ENCODE measurements at regions not wholly inside any gene's neighbourhood (a gene's known extent, or its start where the extent isn't known, plus 50 kb on each side); places are given as distances from the start of the nearest gene placed in this dataset.
"Not testable (repeated sequence)": the region's sequence is repeated elsewhere in the genome, so short reads cannot be mapped to it uniquely, and the experiment has no call there.

DNA sequence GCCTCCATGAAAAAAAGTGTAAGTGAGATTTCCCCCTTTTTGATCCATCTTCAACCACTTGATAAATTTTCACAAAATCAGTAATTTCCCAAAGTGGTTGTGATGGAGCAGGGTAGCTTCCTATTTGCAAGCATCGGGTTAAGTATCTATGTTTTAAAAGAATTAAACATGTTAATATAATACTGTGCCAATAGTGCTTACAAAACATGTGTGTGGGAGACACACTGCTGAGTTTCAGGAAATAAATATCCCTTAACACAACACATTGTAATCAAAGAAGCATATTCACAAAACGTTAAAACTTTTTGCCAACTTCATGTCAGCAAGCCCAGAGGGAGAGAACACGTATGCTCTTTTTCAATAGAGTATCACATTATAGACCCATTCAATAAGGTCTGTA, 526.9 kb downstream of the TTLL7 start:
- not testable (repeated sequence) for DNase-seq (ENCODE audit: low read depth)

DNA sequence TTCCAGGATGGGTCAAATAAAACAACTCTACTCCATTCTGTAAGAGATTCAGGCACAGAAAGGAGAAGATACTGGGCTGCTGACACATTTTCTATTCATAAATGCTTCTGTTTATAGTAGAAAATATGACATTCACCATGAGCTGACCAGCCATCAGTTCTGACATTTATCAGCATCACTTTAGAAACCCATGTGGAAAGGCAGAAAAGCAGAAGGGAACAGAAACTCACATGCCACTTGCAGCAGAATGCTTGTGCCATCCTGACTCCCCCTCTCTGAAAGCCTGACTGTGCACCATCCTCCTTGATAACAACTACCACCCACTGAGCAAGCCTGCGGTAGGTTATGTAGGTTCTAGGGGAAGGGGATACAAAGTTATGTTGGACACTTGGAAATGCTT, 527.7 kb downstream of the TTLL7 start:
- not testable (repeated sequence) for DNase-seq (ENCODE audit: low read depth)

GRCh38 chr1:83468336-83468735, 530.6 kb downstream of the TTLL7 start:
- not testable (repeated sequence) for DNase-seq (ENCODE audit: low read depth)

DNA sequence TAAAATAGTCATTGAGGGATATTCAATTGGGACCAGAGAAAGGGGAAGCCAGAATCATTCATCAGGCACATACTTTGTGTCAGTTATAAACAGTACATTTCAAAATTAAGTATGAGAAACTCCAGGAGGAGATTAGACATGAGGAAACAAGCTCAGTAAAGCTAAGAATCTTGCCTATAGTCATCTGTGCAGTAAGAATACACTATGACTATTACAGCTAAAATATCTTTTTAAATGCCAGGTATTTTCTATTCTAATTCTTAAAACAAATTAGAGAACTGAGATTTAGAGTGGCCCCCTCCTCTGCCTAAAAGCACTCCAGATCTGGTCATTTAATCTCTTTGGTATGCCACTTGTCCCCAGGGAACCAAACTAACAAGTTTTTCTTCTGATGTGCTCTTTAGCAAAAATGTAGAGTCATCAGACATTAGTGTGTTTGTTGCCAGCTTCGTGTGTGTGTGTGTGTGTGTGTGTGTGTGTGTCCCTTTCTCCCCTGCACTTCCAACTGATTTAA, 541.1 kb downstream of the TTLL7 start:
- not testable (repeated sequence) for DNase-seq (ENCODE audit: low read depth)

DNA sequence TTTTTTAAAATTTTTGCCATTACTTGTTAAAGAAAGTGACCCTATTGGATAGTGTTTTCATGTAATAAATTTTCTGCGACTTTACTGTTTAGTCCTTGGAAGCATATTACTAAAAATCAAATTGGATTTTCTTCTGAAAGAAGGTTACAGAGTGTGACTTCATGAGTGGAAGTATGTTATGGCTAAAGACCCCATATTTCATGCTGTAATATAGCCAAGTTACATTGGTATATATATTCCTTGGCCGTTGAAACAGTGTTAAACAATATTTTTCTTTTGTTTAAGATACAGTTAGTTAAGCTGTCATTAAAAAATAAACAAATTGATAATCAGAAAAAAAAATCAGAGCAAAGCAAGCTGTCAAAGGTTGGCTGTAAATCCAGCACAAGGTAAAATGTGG, 541.7 kb downstream of the TTLL7 start:
- not testable (repeated sequence) for DNase-seq (ENCODE audit: low read depth)

DNA sequence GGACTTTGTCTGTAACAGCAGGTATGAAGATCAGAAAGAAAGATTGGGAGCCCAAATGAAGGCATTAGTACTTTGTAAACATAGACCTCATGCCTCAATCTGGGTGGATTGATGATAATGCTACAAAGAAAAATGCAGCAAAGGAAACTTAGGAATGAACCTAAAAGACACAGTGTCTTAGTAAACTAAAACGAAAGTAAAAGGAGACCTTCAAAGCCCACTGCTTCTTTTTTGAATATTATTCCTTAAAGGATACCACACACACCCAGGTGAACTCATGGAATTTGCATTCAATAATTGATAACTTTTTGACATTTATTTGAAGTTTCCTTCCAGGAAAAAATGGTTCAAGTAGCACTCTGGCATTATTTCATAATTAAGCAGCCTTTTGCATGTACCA, 543.2 kb downstream of the TTLL7 start:
- DNase-seq (ENCODE audit: low read depth): not testable (repeated sequence)

- not testable (repeated sequence) for DNase-seq (ENCODE audit: low read depth)
These were observed 553.1 kb downstream of the TTLL7 start for GRCh38 chr1:83445873-83446272.

DNA sequence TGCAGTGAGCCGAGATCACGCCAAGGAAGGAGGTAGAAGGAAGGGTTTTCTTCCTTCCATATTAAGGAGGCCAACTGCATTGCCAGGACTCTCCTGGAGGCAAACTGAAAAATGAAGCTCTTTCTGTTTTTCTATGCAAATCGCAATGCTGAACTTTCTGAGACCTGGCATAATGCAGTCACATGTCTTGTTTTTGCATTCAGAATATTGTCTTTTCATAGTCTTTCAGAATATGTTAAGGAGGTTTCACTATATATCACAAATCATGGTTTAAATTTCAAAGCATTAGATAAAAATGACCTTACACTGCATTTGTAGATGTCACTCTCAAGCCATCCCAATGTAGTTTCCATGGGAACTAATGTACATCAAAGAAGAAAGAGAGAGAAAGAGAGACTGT, 556.5 kb downstream of the TTLL7 start:
- not testable (repeated sequence) for DNase-seq (ENCODE audit: low read depth)

DNA sequence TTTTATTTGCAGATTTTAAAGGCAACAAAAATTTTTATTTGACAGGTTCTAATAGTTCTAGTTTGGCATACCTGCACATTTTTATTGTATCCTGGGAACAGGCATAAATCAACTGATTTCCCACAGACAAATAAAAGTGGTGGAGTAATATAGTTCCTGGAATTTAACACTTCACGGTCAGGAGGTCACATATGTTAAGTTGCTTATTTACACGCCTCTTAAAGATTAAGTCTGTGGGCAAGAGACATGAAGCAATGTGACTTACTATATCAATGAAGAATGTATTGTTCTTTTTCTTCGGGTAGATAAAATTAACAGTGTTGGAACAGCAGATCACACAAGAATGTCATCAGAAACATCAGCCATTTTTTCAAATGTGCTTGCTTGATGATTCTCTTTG, 558.3 kb downstream of the TTLL7 start:
- DNase-seq (ENCODE audit: low read depth): not testable (repeated sequence)

DNA sequence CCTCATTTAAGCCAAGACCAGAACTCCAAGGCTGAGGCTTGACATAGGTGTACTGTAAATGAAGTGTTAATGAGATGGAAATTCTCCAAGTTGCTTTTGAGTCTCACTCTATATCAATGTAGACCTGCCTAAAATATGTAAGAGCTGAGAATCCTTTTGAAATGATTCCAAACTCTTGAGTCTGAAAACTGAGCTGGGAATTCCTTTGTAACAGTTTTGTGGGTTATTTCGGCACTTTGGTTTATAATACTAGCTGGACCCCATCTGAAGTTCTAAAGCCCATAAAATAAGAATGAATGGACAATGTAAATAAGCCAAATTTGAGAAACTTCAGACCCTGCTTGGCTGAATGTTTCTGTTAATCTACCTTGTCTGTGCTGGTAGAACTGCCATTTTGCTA, 558.9 kb downstream of the TTLL7 start:
- DNase-seq (ENCODE audit: low read depth): not testable (repeated sequence)

- DNase-seq (ENCODE audit: low read depth): not testable (repeated sequence)
These were observed 560.6 kb downstream of the TTLL7 start for GRCh38 chr1:83438316-83438715.

- DNase-seq (ENCODE audit: low read depth): not testable (repeated sequence)
These were observed 563.6 kb downstream of the TTLL7 start for GRCh38 chr1:83435336-83435735.

- DNase-seq (ENCODE audit: low read depth): not testable (repeated sequence)
These were observed 571.4 kb downstream of the TTLL7 start for GRCh38 chr1:83427566-83427965.

GRCh38 chr1:83423382-83423781, 575.5 kb downstream of the TTLL7 start:
- DNase-seq (ENCODE audit: low read depth): not testable (repeated sequence)

DNA sequence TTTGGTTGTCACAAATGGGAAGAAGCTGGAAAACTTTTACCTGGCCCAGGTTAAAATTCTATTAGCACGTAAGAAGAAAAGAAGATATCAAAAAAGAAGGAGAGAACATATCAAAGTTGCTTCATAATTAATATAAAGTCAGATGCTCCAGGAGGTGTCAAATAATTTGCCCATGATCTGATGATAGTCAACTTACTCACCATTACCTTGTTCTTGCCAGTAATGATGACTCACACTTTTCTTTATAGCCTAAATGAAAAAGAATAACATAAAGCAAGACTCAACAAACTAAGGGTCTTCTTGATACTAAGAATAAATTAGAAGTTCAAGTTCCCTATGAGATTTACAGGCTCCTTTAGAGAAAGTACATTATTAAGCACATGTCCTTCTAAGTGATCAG, 580.4 kb downstream of the TTLL7 start:
- no peak for DNase-seq (ENCODE audit: low read depth)

DNA sequence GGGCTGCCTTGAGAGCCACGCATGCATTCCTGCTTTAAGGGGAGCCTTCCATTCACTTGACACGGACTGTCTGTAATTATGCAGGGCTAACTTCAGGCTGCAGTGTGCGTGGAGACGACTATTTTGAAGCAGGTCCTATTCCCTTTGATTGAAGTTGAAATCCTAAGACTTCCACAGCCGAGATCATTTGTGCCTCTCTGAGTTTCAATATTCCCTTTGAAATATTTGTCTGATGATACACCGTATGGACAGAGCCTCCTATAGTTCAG, 585.2 kb downstream of the TTLL7 start:
- DNase-seq (ENCODE audit: low read depth): not testable (repeated sequence)

DNA sequence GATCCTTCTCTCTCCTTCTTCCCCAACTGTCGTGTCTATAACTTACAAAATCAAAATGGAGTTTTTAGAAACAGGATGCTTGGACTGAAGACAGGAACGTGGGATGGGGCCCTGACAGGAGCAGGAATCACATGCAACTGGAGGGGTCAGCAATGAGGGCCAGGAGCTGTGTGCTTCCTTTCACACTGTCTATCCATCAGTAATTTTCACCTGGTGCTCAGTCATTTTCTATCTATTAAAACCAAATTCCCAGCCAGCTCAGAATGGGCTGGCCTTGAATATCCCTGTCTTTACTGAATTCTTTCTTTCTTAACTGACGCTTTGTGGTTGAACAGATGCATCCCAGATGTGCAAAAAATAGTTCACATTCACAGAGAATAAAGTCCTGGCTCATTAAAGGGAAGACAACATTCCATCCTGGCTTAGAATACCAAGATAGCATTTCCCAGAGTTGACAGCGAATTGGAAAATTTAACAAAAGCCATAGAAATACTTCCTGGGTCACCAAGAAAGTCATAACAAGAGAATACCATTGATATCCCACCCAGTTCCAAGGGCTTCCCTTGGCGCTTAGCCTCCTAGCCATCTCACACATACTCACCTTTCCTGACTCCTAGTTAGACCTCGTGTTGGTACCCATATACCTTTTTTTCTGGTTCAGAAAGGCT, 588.1 kb downstream of the TTLL7 start:
- not testable (repeated sequence) for DNase-seq (ENCODE audit: low read depth)

DNA sequence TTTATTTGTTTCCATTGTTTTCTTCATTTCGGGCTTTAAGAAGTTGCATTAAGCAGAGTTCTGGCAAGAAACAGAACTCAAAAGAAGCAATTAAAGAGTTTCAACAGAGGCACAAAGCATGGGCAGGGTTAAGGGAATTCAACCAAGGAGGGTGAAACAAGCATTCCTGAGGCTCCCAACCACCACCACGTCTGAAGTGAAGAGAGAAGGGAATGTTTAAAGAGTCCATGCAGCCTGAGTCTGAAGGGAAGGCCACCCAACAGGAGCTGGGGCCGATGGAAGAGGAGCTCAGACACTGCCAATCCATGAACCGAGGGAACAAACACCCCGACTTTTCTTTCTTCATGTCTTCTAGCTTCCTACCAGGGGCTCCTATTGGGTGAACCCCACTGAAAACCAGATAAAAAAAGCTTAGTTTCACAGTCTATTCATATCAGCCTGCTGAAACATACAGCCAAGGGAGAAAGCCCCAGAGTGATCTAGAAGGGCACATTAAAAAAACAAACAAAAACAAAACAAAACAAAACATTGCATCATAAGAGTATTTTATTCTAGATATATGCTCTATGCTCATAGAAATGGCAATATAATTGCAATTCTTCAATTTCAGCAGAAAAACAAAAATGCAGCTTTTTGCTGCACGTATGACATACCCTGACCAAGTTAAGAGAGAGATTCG, 592.1 kb downstream of the TTLL7 start:
- not testable (repeated sequence) for DNase-seq (ENCODE audit: low read depth)

DNA sequence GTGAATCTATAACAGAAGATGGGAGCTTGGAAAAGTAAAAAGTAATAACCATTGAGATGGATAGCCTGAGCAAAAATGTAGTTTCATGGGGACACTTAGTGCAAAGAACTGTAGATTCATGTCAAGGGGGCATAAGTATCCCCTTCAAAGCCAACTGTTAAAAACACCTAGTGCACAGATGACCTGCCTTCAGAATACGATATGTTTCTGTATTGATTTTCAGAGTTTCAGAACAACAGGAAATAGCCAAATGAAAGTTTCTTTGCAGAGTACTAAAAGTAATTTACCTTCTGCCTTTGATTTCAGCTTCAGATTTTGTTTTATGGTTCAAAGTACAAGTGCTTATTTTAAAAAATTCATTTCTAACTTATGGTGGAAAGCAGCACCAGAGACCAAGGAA, 593.1 kb downstream of the TTLL7 start:
- not testable (repeated sequence) for DNase-seq (ENCODE audit: low read depth)

DNA sequence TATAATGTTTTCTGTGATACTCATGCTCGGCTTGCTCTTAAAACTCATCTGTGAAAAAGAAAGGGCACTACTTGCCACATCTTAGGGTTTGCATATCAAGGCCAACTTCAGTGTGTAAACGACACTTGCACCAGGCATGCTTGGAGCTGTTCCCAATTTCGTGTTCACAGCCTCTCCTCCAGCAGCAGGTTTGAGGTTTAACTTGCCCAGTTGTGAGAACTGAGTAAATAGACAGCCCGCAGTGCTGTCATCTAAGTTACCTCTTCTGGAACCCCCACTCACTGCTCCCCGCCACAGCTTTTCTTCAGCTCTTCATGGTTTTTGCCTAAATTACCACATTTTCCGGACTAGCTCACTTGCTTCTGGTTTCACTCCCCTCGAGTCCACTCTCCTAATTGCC, 595.4 kb downstream of the TTLL7 start:
- not testable (repeated sequence) for DNase-seq (ENCODE audit: low read depth)

DNA sequence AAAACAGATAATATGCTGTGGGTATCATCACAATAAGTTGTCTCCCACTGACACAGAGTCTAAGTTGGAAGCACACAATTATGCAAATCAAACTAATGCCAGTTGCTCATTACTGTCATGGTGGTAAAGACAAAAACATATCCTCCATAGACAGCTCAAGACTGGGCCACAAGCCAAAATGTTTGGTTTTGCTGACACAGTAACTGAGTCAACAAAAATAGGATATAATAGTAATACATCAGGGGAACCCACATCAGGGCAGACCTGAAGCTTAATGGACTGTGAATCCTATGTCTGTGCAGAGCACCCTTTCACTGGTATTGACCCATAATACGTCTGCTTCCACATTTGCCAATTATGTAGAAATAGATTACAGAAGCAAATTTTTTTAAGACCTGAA, 597.8 kb downstream of the TTLL7 start:
- DNase-seq (ENCODE audit: low read depth): not testable (repeated sequence)

DNA sequence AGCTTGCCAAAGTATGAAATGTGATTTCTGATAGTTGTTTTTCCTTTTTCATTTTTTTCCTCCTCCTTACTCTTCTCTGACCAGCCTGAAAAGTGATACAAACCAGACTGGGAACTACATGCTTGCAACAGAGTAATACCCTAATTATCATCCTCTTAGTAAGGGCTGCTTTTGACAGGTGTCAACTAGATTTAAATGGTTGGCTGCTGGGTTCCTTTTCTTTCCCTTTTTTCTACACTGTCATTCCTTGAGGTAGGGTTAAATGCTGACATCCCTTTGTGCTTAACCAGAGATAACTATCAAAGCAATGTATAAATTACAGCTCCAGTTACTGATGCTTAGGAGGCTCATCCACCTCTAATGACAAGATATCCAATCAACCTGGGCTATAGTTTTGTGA, 598.8 kb downstream of the TTLL7 start:
- not testable (repeated sequence) for DNase-seq (ENCODE audit: low read depth)

DNA sequence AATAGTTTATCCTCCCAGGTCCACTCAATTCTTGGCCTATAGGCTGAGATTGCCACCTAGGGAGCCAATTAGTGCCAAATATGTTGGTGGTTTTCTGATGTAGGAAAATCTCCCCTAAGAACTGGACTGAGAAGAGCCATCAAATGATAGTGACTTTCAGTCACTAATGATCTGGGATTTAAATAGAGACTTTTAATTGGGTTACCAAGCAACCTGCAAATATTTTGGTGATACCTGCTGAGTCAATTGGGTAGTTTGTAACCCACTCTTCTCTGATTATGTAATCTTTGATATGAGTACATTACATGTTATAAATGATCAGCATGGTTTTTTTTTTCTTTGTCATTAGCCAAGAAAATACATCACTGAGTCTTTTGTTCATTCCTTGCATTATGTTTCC, 600.8 kb downstream of the TTLL7 start:
- DNase-seq (ENCODE audit: low read depth): not testable (repeated sequence)

- DNase-seq (ENCODE audit: low read depth): not testable (repeated sequence)
These were observed 603.8 kb downstream of the TTLL7 start for GRCh38 chr1:83395130-83395529.
